ENCODE measurements at regions not wholly inside any gene's neighbourhood (a gene's known extent, or its start where the extent isn't known, plus 50 kb on each side); places are given as distances from the start of the nearest gene placed in this dataset.

DNA sequence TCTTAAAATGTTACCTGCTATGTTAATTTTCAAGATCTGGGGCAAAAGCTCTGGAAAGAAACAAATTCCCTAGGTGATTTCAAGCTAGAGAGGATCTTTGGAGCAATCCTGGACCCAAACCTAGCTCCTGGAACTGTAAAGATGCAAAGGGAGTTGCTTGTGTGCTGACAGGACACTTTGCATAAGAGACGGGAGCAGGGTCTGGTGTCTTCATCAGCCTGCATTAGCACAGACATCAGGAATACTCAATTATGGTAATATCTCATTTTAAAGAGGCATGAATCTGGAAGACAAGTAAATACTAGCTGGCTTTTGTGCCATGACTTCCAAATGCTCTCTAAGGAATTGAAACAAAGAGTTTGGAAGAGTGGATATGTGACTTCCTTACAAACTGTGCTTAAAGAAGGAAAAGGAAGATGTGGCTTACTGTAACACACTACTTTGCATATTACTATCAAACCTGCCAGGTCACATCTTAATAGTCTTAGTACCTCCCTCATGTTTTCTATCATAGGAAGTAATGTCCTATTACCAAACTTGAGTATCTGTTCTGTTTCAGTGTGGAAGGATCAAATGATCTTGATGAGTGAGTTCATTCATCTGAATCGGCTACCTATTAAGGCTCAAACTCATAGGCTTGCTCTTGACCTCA, 193.4 kb downstream of the ALDH8A1 start:
- peaks cover 0 to 14% (median 0%) of the 10 kb centered on the region in 7 donors for H3K4me1 Mint-ChIP-seq
- no peak overlapping the region for H3K4me3 Mint-ChIP-seq
- peaks cover 0 to 4% (median 0%) of the 10 kb centered on the region in 5 donors for H3K36me3 Mint-ChIP-seq
- DNase-seq: no peak
- no peak for ATAC-seq
- Histone ChIP-seq H3K4me3 (ENCODE audit: low read length) (no peak overlapping the region), H3K27me3 (ENCODE audit: control insufficient read depth in 2 of 2, insufficient read depth in 2 of 2, low read length in 2 of 2) (peaks cover 0 to 4% of the 10 kb centered on the region in 2 donors), H3K27ac (ENCODE audit: low read depth, low read length) (no peak overlapping the region), H3K36me3 (ENCODE audit: control insufficient read depth in 2 of 3, insufficient read depth in 3 of 3, low read length in 3 of 3) (no peaks in the 10 kb centered on the region), H3K9me3 (ENCODE audit: control insufficient read depth in 2 of 3, low read length in 3 of 3) (no peaks in the 10 kb centered on the region), H3K4me1 (ENCODE audit: control insufficient read depth in 2 of 2, insufficient read depth in 2 of 2, low read length in 2 of 2) (no peaks in the 10 kb centered on the region)
- no peak overlapping the region for H3K27ac Mint-ChIP-seq
- ChIA-PET POLR2A (no interaction called here), CTCF (no interaction called here)
- peaks cover 0 to 3% (median 0%) of the 10 kb centered on the region in 11 donors for H3K9me3 Mint-ChIP-seq
- H3K27me3 Mint-ChIP-seq: peaks cover 0 to 15% (median 4%) of the 10 kb centered on the region in 5 donors
- intact Hi-C loops (cut with micrococcal nuclease): no loop called here

DNA sequence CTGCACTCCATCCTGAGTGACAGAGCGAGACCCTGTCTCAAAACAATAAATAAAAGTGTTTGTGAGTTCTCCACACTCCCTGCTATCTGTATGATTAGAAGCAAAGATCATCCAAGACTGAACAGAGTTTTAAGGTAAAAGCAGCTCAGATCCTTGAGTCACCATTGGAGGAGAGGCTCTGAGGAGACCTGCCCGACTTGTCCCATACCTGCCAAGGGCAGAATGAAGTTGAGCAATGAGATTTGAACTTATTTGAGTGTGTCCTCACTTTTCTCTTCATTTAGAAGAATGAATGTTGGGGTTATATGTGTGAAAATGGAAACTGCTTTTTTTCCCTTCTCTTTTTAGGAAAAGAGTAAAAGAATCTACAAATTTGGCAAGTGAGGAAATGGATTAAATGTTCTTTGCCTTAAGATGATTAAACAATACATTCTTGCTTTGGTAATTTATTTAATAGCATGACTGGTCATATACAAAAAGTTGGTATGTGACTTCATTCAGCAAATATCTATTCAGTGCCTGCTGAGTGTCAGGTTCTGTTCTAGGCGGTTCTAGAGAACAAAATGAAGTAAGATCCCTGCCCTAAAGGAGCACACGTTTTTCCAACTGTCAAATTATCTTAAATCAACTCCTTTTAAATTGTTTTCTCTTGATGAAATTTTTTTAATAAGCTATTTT, 195.7 kb downstream of the ALDH8A1 start:
- Mint-ChIP-seq H3K27me3 (peaks cover 0 to 15% (median 4%) of the 10 kb centered on the region in 5 donors), H3K27ac (no peak overlapping the region), H3K4me3 (no peak overlapping the region), H3K4me1 (peaks cover 0 to 14% (median 0%) of the 10 kb centered on the region in 7 donors), H3K36me3 (peaks cover 0 to 4% (median 0%) of the 10 kb centered on the region in 5 donors), H3K9me3 (peaks cover 0 to 3% (median 0%) of the 10 kb centered on the region in 11 donors)
- Histone ChIP-seq H3K27ac (ENCODE audit: low read depth, low read length) (no peak overlapping the region), H3K36me3 (ENCODE audit: control insufficient read depth in 2 of 3, insufficient read depth in 3 of 3, low read length in 3 of 3) (no peaks in the 10 kb centered on the region), H3K4me3 (ENCODE audit: low read length) (no peak overlapping the region), H3K27me3 (ENCODE audit: control insufficient read depth in 2 of 2, insufficient read depth in 2 of 2, low read length in 2 of 2) (peaks cover 0 to 4% of the 10 kb centered on the region in 2 donors), H3K9me3 (ENCODE audit: control insufficient read depth in 2 of 3, low read length in 3 of 3) (no peaks in the 10 kb centered on the region), H3K4me1 (ENCODE audit: control insufficient read depth in 2 of 2, insufficient read depth in 2 of 2, low read length in 2 of 2) (no peaks in the 10 kb centered on the region)
- ChIA-PET CTCF (no interaction called here), POLR2A (no interaction called here)
- no peak for ATAC-seq
- DNase-seq: no peak
- intact Hi-C loops (cut with micrococcal nuclease): no loop called here

DNA sequence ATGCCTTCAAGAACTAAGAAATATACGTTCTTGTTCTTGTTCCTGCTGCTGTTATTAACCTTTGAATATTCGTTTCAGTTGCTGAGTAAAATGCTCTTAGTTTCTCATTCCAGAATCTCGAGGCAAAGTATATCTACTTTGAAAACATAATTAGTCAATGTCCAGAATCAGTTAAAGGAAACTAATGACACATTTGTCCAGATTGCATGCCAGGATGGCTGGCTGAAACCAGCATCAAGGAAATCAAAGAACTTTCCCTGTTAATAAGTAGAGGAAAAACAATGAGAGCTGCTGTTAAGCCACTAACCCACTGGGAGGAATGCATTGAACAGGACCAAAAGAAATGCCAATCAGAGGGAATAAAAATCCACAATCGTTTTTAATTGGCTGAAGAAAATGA, 196.9 kb downstream of the ALDH8A1 start:
- Mint-ChIP-seq H3K36me3 (peaks cover 0 to 4% (median 0%) of the 10 kb centered on the region in 5 donors), H3K27me3 (peaks cover 0 to 15% (median 4%) of the 10 kb centered on the region in 5 donors), H3K9me3 (peaks cover 0 to 3% (median 0%) of the 10 kb centered on the region in 11 donors), H3K4me1 (peaks cover 0 to 14% (median 0%) of the 10 kb centered on the region in 7 donors), H3K27ac (no peak overlapping the region), H3K4me3 (no peak overlapping the region)
- H3K4me3 ChIP-seq (ENCODE audit: low read length): no peak overlapping the region
- intact Hi-C loops (cut with micrococcal nuclease): no loop called here
- H3K27me3 ChIP-seq (ENCODE audit: control insufficient read depth in 2 of 2, insufficient read depth in 2 of 2, low read length in 2 of 2): peaks cover 0 to 4% of the 10 kb centered on the region in 2 donors
- ATAC-seq (no peak), DNase-seq (no peak)
- no peaks in the 10 kb centered on the region for H3K36me3 ChIP-seq (ENCODE audit: control insufficient read depth in 2 of 3, insufficient read depth in 3 of 3, low read length in 3 of 3)
- H3K27ac ChIP-seq (ENCODE audit: low read depth, low read length): no peak overlapping the region
- H3K4me1 ChIP-seq (ENCODE audit: control insufficient read depth in 2 of 2, insufficient read depth in 2 of 2, low read length in 2 of 2): no peaks in the 10 kb centered on the region
- ChIA-PET POLR2A (no interaction called here), CTCF (no interaction called here)
- no peaks in the 10 kb centered on the region for H3K9me3 ChIP-seq (ENCODE audit: control insufficient read depth in 2 of 3, low read length in 3 of 3)

DNA sequence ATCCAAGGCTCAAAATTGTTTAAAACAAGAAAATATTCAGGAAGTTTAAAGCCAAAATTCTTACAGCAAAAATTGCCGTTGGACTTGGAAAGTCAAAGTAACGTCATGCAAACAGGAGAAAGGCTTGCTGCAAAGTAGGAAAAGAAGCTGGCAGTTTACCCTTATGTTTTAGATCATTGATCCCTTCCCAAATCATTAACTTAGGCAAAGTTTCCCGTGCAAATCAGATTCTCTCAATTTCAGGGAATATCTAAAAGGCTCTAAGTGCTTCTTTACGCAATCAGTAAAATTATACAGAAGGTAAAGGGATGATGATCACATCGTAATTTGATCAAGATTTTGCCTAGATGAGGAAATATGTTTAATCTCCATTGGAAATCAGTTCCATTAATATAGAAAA, 197.5 kb downstream of the ALDH8A1 start:
- Histone ChIP-seq H3K9me3 (ENCODE audit: control insufficient read depth in 2 of 3, low read length in 3 of 3) (no peaks in the 10 kb centered on the region), H3K36me3 (ENCODE audit: control insufficient read depth in 2 of 3, insufficient read depth in 3 of 3, low read length in 3 of 3) (no peaks in the 10 kb centered on the region), H3K4me1 (ENCODE audit: control insufficient read depth in 2 of 2, insufficient read depth in 2 of 2, low read length in 2 of 2) (no peaks in the 10 kb centered on the region), H3K27ac (ENCODE audit: low read depth, low read length) (no peak overlapping the region), H3K4me3 (ENCODE audit: low read length) (no peak overlapping the region), H3K27me3 (ENCODE audit: control insufficient read depth in 2 of 2, insufficient read depth in 2 of 2, low read length in 2 of 2) (peaks cover 0 to 4% of the 10 kb centered on the region in 2 donors)
- POLR2A ChIA-PET: no interaction called here
- CTCF ChIA-PET: interaction anchor here (0.6 kb wide), 1 partner anchor 578 kb away, joined by 3 read pairs; no protein-coding TSS in a partner anchor
- peaks cover 0 to 14% (median 0%) of the 10 kb centered on the region in 7 donors for H3K4me1 Mint-ChIP-seq
- intact Hi-C loops (cut with micrococcal nuclease): no loop called here
- H3K27ac Mint-ChIP-seq: no peak overlapping the region
- peaks cover 0 to 4% (median 0%) of the 10 kb centered on the region in 5 donors for H3K36me3 Mint-ChIP-seq
- peaks cover 0 to 15% (median 4%) of the 10 kb centered on the region in 5 donors for H3K27me3 Mint-ChIP-seq
- no peak overlapping the region for H3K4me3 Mint-ChIP-seq
- H3K9me3 Mint-ChIP-seq: peaks cover 0 to 3% (median 0%) of the 10 kb centered on the region in 11 donors
- ATAC-seq (no peak), DNase-seq (no peak)

DNA sequence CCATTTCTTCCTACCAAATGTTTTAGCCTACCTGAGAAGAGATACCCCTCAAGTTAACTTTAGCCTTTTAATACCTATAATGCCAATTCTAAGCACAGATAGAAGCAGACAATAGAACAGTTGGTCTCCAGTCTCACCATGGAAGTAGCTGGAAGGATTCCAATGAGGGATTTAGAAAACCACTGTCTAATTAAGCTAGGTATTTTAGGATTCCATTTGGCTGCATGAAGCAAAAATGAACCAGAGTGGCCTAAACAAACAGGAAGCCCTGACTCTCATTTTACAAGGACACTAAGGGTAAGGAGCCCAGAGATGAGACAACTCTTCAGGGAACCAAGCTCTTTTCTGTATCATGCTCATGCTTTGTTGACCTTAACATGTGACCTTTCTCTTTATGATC, 199.2 kb downstream of the ALDH8A1 start:
- no peak for ATAC-seq
- CTCF ChIA-PET: no interaction called here

DNA sequence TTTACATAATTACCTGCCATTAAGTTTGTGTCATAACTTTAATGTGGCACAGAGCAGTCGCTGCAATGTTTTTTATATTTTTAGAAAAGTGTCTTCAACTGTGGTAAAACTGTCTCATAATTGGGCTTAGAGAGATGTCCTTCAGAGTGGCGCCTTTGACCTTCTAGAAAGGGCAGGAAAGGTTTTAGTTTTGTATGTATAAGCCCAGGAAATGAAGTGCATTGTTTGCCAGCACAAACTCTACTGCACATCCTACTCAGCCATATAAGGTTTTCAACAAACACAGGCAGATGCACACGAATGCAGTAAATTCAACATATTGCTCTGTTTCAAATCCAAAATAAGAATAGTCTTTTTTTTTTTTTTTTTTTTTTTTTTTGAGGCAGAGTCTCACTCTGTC, 201.4 kb downstream of the ALDH8A1 start:
- Mint-ChIP-seq H3K36me3 (no peaks in the 10 kb centered on the region), H3K27me3 (peaks cover 0 to 34% (median 19%) of the 10 kb centered on the region in 5 donors), H3K27ac (no peak overlapping the region), H3K4me1 (peaks cover 0 to 14% (median 0%) of the 10 kb centered on the region in 7 donors), H3K4me3 (no peak overlapping the region), H3K9me3 (peaks cover 0 to 4% (median 0%) of the 10 kb centered on the region in 11 donors)
- Histone ChIP-seq H3K27ac (ENCODE audit: low read depth, low read length) (no peak overlapping the region), H3K36me3 (ENCODE audit: control insufficient read depth in 2 of 3, insufficient read depth in 3 of 3, low read length in 3 of 3) (no peaks in the 10 kb centered on the region), H3K9me3 (ENCODE audit: control insufficient read depth in 2 of 3, low read length in 3 of 3) (no peaks in the 10 kb centered on the region), H3K27me3 (ENCODE audit: control insufficient read depth in 2 of 2, insufficient read depth in 2 of 2, low read length in 2 of 2) (no peaks in the 10 kb centered on the region), H3K4me1 (ENCODE audit: control insufficient read depth in 2 of 2, insufficient read depth in 2 of 2, low read length in 2 of 2) (no peaks in the 10 kb centered on the region), H3K4me3 (ENCODE audit: low read length) (no peak overlapping the region)
- intact Hi-C loops (cut with micrococcal nuclease): no loop called here
- DNase-seq: no peak
- CTCF ChIA-PET: no interaction called here
- ATAC-seq: no peak
- POLR2A ChIA-PET: no interaction called here

More for the DNA sequence above, 199.2 kb downstream of the ALDH8A1 start:
- H3K36me3 Mint-ChIP-seq: peaks cover 0 to 4% (median 0%) of the 10 kb centered on the region in 5 donors
- no peak overlapping the region for H3K27ac ChIP-seq (ENCODE audit: low read depth, low read length)
- POLR2A ChIA-PET: interaction anchor here (0.9 kb wide), 1 partner anchor 47 kb away, joined by 3 read pairs; no protein-coding TSS in a partner anchor
- H3K36me3 ChIP-seq (ENCODE audit: control insufficient read depth in 2 of 3, insufficient read depth in 3 of 3, low read length in 3 of 3): no peaks in the 10 kb centered on the region
- H3K4me3 Mint-ChIP-seq: no peak overlapping the region
- peaks cover 0 to 22% (median 15%) of the 10 kb centered on the region in 5 donors for H3K27me3 Mint-ChIP-seq
- H3K4me1 Mint-ChIP-seq: peaks cover 0 to 14% (median 0%) of the 10 kb centered on the region in 7 donors
- H3K9me3 Mint-ChIP-seq: peaks cover 0 to 4% (median 0%) of the 10 kb centered on the region in 11 donors
- intact Hi-C loops (cut with micrococcal nuclease): no loop called here
- DNase-seq: no peak
- no peak overlapping the region for H3K27ac Mint-ChIP-seq
- no peaks in the 10 kb centered on the region for H3K27me3 ChIP-seq (ENCODE audit: control insufficient read depth in 2 of 2, insufficient read depth in 2 of 2, low read length in 2 of 2)
- no peak overlapping the region for H3K4me3 ChIP-seq (ENCODE audit: low read length)
- H3K9me3 ChIP-seq (ENCODE audit: control insufficient read depth in 2 of 3, low read length in 3 of 3): no peaks in the 10 kb centered on the region
- no peaks in the 10 kb centered on the region for H3K4me1 ChIP-seq (ENCODE audit: control insufficient read depth in 2 of 2, insufficient read depth in 2 of 2, low read length in 2 of 2)
